HUES64 (cell line): ENCODE measurements at regions not wholly inside any gene's neighbourhood (a gene's known extent, or its start where the extent isn't known, plus 50 kb on each side); places are given as distances from the start of the nearest gene placed in this dataset.

ENCODE experiments used
- H3K27ac ChIP-seq: 2 replicates; pipeline ENCODE4 v1.7.0; 2013; ENCODE audit warnings: low read depth, low read length, inconsistent platforms
- H3K27me3 ChIP-seq: 2 replicates; pipeline ENCODE4 v1.6.1; 2013; ENCODE audit warnings: mild to moderate bottlenecking, low read length; ENCODE audit not compliant: insufficient read depth
- H3K36me3 ChIP-seq: 2 replicates; pipeline ENCODE4 v1.6.1; 2013; ENCODE audit warnings: mild to moderate bottlenecking, low read length; ENCODE audit not compliant: insufficient read depth
- H3K4me1 ChIP-seq: 2 replicates; pipeline ENCODE4 v1.6.1; 2013; ENCODE audit warnings: mild to moderate bottlenecking, low read length, moderate library complexity; ENCODE audit not compliant: insufficient read depth
- H3K4me3 ChIP-seq: 2 replicates; pipeline ENCODE4 v1.5.1; 2013; ENCODE audit warnings: mild to moderate bottlenecking, low read length, moderate library complexity
- H3K9ac ChIP-seq: 2 replicates; pipeline ENCODE4 v1.6.1; 2013; ENCODE audit warnings: mild to moderate bottlenecking, low read depth, low read length
- H3K9me3 ChIP-seq: 2 replicates; pipeline ENCODE4 v1.6.1; 2013; ENCODE audit warnings: low read depth, low read length; ENCODE audit not compliant: insufficient read depth
- WGBS: fragments of 150-250, 120-280 bp; methylation state at CpG from one replicate; pipeline ENCODE4 v1.1.7; 2013; ENCODE audit warnings: missing lambda C conversion rate; 5-methylcytosine and 5-hydroxymethylcytosine counted together

DNA sequence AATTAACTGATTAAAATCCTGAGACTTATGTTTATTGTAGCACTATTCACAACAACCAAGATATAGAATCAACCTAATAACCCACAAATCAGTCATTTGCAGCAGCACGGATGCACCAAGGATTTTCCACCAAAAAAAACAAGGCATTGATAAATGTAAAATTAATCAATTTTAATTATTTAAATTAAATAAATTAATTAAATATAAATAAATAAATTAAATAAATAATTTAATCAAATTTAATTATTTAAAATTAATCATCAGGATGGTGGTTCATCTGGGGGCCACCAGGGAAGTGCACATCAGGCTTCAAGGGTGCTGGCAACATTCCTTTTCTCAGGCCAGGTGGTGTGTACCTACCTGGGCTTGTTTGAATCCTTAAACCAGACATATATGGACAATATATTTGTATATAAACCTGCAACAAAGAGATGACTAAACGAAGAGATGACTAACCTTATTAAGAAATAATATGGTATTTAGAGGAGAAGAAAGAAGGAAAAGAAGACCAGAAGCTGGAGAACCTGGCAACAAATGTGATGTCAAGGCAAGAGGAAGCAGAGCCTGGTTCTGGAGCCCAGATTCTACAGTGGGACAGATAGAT lies 89.2 kb downstream of the CD164 start:
- Histone ChIP-seq H3K27ac (no peak overlapping the region), H3K36me3 (no peaks in the 10 kb centered on the region), H3K4me1 (peaks cover 14% of the 10 kb centered on the region), H3K9ac (no peak overlapping the region), H3K27me3 (no peaks in the 10 kb centered on the region), H3K9me3 (no peaks in the 10 kb centered on the region), H3K4me3 (no peak overlapping the region)
- WGBS = no CpG with 5 or more reads among the region's 2 CpGs

DNA sequence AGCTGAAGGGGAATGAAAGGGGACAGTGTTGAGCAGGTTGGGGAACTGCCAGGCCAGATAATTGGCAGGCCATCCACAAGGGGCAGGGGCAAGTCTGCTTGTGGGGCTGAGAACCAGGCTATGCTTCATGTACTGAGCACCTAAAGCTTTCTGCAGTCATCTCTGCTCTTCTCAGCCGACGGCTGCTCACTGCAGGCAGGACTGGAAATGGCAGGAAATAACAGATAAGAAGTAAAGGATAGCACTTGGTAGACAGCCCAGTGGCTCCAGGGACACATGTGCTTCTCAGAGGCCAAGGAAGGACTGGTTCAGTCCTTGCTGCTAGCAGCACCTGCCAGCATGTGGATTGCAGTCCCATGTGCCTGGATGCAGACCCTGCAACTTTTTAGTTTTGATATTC lies 89.8 kb downstream of the CD164 start:
- Histone ChIP-seq H3K9me3 (no peaks in the 10 kb centered on the region), H3K4me1 (peaks cover 8% of the 10 kb centered on the region; the same call in 1 of the 2 replicates), H3K9ac (no peak overlapping the region), H3K27me3 (no peaks in the 10 kb centered on the region), H3K27ac (no peak overlapping the region), H3K4me3 (no peak overlapping the region), H3K36me3 (no peaks in the 10 kb centered on the region)
- WGBS = 83% methylated on average over 2 of the region's 2 CpGs

DNA sequence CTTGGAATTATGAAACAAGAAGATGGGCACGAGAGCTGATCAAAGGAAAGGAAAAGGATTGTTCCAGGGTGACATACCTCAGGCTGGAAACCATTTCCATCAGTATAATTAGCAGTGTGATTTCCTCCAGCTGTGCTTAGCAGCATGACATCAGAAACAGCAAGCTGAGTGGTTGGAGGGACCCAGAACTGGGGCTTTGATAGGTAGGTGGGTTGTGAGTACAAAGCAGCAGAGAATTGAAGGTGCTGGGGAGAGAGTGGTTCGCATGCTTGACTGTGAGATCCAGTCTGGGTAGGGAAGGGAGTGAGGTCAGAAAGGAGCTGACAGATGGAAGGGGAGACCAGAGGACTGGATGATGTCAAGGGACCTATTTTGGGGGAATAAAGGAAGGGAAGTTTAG lies 90.4 kb downstream of the CD164 start:
- Histone ChIP-seq H3K4me3 (no peak overlapping the region), H3K36me3 (no peaks in the 10 kb centered on the region), H3K9ac (no peak overlapping the region), H3K27ac (no peak overlapping the region), H3K27me3 (no peaks in the 10 kb centered on the region), H3K9me3 (no peaks in the 10 kb centered on the region), H3K4me1 (peaks cover 8% of the 10 kb centered on the region; the same call in 1 of the 2 replicates)
- WGBS = 76% methylated on average over 2 of the region's 2 CpGs

- Histone ChIP-seq H3K36me3 (no peaks in the 10 kb centered on the region), H3K4me1 (peaks cover 8% of the 10 kb centered on the region; the same call in 1 of the 2 replicates), H3K27ac (no peak overlapping the region), H3K9ac (no peak overlapping the region), H3K9me3 (no peaks in the 10 kb centered on the region), H3K4me3 (no peak overlapping the region), H3K27me3 (no peaks in the 10 kb centered on the region)
- 96% methylated on average over 56 of the region's 56 CpGs for WGBS
Observed at GRCh38 chr6:109290143-109290931, 91.9 kb downstream of the CD164 start.

DNA sequence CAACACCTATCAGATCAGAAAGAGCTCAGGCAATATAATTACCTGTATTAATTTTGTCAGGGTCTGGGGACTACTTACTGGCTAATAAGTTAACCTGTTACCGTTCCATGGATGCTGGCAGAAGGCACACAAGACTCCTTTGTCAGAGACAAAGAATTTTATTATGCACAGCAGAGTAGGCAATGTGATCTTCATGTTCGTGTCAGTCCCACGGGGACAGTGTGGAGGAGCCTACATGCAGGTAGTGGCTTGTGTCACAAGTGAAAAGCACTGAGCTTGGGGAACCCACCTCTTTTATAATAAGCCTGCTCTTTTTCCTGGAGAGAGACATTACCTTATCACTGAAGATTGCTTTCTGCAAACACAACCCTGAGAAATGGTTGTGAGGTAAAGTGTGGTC lies 96.9 kb downstream of the CD164 start:
- WGBS = 95% methylated on average over 3 of the region's 3 CpGs

DNA sequence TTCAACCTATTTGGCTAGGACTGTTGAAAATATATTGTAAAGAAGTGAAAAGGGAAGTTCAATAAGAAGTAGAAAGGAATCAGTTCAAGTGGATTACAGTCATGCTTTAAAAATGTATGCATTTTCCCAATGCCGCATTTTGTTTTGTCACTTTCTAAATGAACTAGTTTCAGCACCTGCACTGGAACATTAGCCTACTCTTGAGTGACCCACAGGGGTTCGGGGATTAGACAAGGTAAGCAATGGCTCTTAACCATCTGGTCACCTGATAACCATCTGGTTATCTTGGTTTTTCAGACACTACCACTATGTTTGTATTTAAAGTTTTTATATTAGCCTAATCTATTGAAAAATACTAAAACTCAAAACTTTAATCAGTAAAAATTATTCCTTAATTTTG lies 97.6 kb downstream of the CD164 start:
- no peak overlapping the region for H3K27ac ChIP-seq
- no peak overlapping the region for H3K9ac ChIP-seq
- H3K36me3 ChIP-seq = no peaks in the 10 kb centered on the region
- H3K9me3 ChIP-seq = no peaks in the 10 kb centered on the region
- H3K4me1 ChIP-seq = no peaks in the 10 kb centered on the region
- WGBS = 97% methylated on average over 2 of the region's 2 CpGs
- H3K4me3 ChIP-seq = no peak overlapping the region
- no peaks in the 10 kb centered on the region for H3K27me3 ChIP-seq

More for the DNA sequence above, 96.9 kb downstream of the CD164 start:
- H3K9me3 ChIP-seq = no peaks in the 10 kb centered on the region
- no peak overlapping the region for H3K9ac ChIP-seq
- no peaks in the 10 kb centered on the region for H3K36me3 ChIP-seq
- H3K4me3 ChIP-seq = no peak overlapping the region
- H3K27me3 ChIP-seq = no peaks in the 10 kb centered on the region
- H3K4me1 ChIP-seq = no peaks in the 10 kb centered on the region
- H3K27ac ChIP-seq = no peak overlapping the region

DNA sequence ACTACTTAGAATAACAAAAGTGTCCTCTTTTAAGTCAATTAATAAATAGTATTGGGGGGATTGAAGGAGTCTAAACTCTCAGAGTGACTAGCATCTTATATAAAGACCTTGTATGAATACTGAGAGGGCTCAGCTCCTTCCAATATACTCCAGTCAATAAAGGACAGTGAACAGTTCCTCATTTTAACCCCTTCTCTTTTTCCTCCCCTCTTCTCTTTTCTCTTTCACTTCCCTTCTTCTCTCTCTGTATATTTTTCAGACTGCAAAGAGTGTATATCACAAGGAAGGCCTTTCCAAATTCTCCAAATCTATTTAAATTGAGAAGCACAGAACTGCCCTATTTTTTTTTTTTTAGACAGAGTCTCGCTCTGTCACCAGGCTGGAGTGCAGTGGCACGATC lies 99.5 kb downstream of the CD164 start:
- no peaks in the 10 kb centered on the region for H3K9me3 ChIP-seq
- no peaks in the 10 kb centered on the region for H3K27me3 ChIP-seq
- no peak overlapping the region for H3K9ac ChIP-seq
- H3K36me3 ChIP-seq = no peaks in the 10 kb centered on the region
- WGBS = 100% methylated on average over 2 of the region's 2 CpGs
- H3K4me3 ChIP-seq = no peak overlapping the region
- no peaks in the 10 kb centered on the region for H3K4me1 ChIP-seq
- H3K27ac ChIP-seq = no peak overlapping the region

- Histone ChIP-seq H3K4me1 (no peaks in the 10 kb centered on the region), H3K36me3 (no peaks in the 10 kb centered on the region), H3K9ac (no peak overlapping the region), H3K4me3 (no peak overlapping the region), H3K27ac (no peak overlapping the region), H3K9me3 (no peaks in the 10 kb centered on the region), H3K27me3 (no peaks in the 10 kb centered on the region)
- 90% methylated on average over 1 of the region's 1 CpG for WGBS
Observed at GRCh38 chr6:109279628-109280027, 102.6 kb downstream of the CD164 start.

- Histone ChIP-seq H3K27me3 (no peaks in the 10 kb centered on the region), H3K9ac (no peak overlapping the region), H3K27ac (no peak overlapping the region), H3K9me3 (peaks cover 12% of the 10 kb centered on the region), H3K36me3 (peaks cover 16% of the 10 kb centered on the region), H3K4me3 (no peak overlapping the region), H3K4me1 (no peaks in the 10 kb centered on the region)
- no CpG with 5 or more reads among the region's 2 CpGs for WGBS
Observed at GRCh38 chr6:109271622-109272021, 110.6 kb downstream of the CD164 start.

- H3K9ac ChIP-seq = no peak overlapping the region
- H3K27ac ChIP-seq = no peak overlapping the region
- no peaks in the 10 kb centered on the region for H3K4me1 ChIP-seq
- H3K9me3 ChIP-seq = peaks cover 12% of the 10 kb centered on the region
- H3K36me3 ChIP-seq = peaks cover 16% of the 10 kb centered on the region
- no peaks in the 10 kb centered on the region for H3K27me3 ChIP-seq
- H3K4me3 ChIP-seq = no peak overlapping the region
- 86% methylated on average over 1 of the region's 1 CpG for WGBS
Observed at GRCh38 chr6:109269953-109270517, 112.2 kb downstream of the CD164 start.

GRCh38 chr6:109269057-109269456 lies 113.2 kb downstream of the CD164 start:
- H3K4me3 ChIP-seq = no peak overlapping the region
- peaks cover 16% of the 10 kb centered on the region for H3K36me3 ChIP-seq
- H3K27ac ChIP-seq = no peak overlapping the region
- H3K4me1 ChIP-seq = no peaks in the 10 kb centered on the region
- no peak overlapping the region for H3K9ac ChIP-seq
- H3K9me3 ChIP-seq = peaks cover 12% of the 10 kb centered on the region
- 96% methylated on average over 7 of the region's 7 CpGs for WGBS
- H3K27me3 ChIP-seq = no peaks in the 10 kb centered on the region
